Esophagus mucosa (tissue), 1 donor: ENCODE measurements at regions not wholly inside any gene's neighbourhood (a gene's known extent, or its start where the extent isn't known, plus 50 kb on each side); places are given as distances from the start of the nearest gene placed in this dataset.

Experiments
- ATAC-seq: fragments of 200-7000 bp; cut with Tn5 transposase; one replicate; pipeline ENCODE4 v1.9.1; 2020
- donor health status: DM: yes; HTN: yes; CAD: no.

GRCh38 chr5:158096835-158097234 lies 237.9 kb upstream of the CLINT1 start:
- no peak for ATAC-seq

- no peak for ATAC-seq
These were observed 227.9 kb upstream of the CLINT1 start for GRCh38 chr5:158086856-158087255.

GRCh38 chr5:158084292-158084691 lies 225.3 kb upstream of the CLINT1 start:
- ATAC-seq = peak; percentile 97

GRCh38 chr5:158082696-158083287 lies 223.8 kb upstream of the CLINT1 start:
- no peak for ATAC-seq

GRCh38 chr5:158080112-158080511 lies 221.2 kb upstream of the CLINT1 start:
- no peak for ATAC-seq

- ATAC-seq = no peak
These were observed 220.2 kb upstream of the CLINT1 start for GRCh38 chr5:158079097-158079496.

GRCh38 chr5:158074992-158075769 lies 216.2 kb upstream of the CLINT1 start:
- ATAC-seq = peak; percentile 77

GRCh38 chr5:158074597-158074991 lies 215.6 kb upstream of the CLINT1 start:
- no peak for ATAC-seq

- ATAC-seq = no peak
These were observed 211.9 kb upstream of the CLINT1 start for GRCh38 chr5:158070859-158071258.

GRCh38 chr5:158069838-158070237 lies 210.9 kb upstream of the CLINT1 start:
- ATAC-seq = no peak

GRCh38 chr5:158068964-158069363 lies 210.0 kb upstream of the CLINT1 start:
- no peak for ATAC-seq

- no peak for ATAC-seq
These were observed 207.1 kb upstream of the CLINT1 start for GRCh38 chr5:158066076-158066475.

- ATAC-seq = no peak
These were observed 205.6 kb upstream of the CLINT1 start for GRCh38 chr5:158064334-158065123.

GRCh38 chr5:158063052-158063451 lies 204.1 kb upstream of the CLINT1 start:
- ATAC-seq = no peak

- no peak for ATAC-seq
These were observed 202.5 kb upstream of the CLINT1 start for GRCh38 chr5:158061451-158061850.

GRCh38 chr5:158060212-158060611 lies 201.3 kb upstream of the CLINT1 start:
- ATAC-seq = peak; percentile 51

GRCh38 chr5:158058208-158059120 lies 199.5 kb upstream of the CLINT1 start:
- ATAC-seq = peak; percentile 52

GRCh38 chr5:158056130-158056825 lies 197.3 kb upstream of the CLINT1 start:
- ATAC-seq = peak; percentile 65

GRCh38 chr5:158055111-158055501 lies 196.2 kb upstream of the CLINT1 start:
- ATAC-seq = no peak

- ATAC-seq = peak; percentile 43
These were observed 195.5 kb upstream of the CLINT1 start for GRCh38 chr5:158054223-158055110.

- ATAC-seq = peak; percentile 56
These were observed 192.1 kb upstream of the CLINT1 start for GRCh38 chr5:158051036-158051435.
